Pancreas (tissue), 10 donors: ENCODE measurements at regions not wholly inside any gene's neighbourhood (a gene's known extent, or its start where the extent isn't known, plus 50 kb on each side); places are given as distances from the start of the nearest gene placed in this dataset.

Source experiments
- ATAC-seq, 4 donors: fragments of 200-7000 bp; cut with Tn5 transposase; one replicate each; pipeline versions ENCODE4 v1.8.0 to v1.9.1; 2020; ENCODE audit warnings: mild to moderate bottlenecking in 4 of 4, moderate library complexity in 4 of 4
- DNase-seq, 6 donors: peaks; one replicate each; pipeline ENCODE4 v3.0.0-alpha.2; 2020
- FAIRE-seq: peaks from 2 replicates; lab custom pipeline; 2012; peaks lifted over from hg19 to GRCh38; lab: Jason Lieb, UNC
- H3K27ac ChIP-seq, 4 donors: fragments of 200-600 bp; sonication (generic); 1 replicate in 3 of 4; 2 replicates in 1 of 4; pipeline versions ENCODE4 v1.5.0 to v1.8.0; 2020
- H3K27me3 ChIP-seq, 4 donors: fragments of 200-600 bp; one replicate each; pipeline ENCODE4 v1.8.0; 2021
- H3K36me3 ChIP-seq, 3 donors: fragments of 200-600 bp; sonication (generic) in 1 of 3; one replicate each; pipeline versions ENCODE4 v1.5.0 to v1.8.0; 2020 to 2021
- H3K4me1 ChIP-seq, 3 donors: fragments of 200-600 bp; one replicate each; pipeline ENCODE4 v1.8.0; 2021
- H3K4me3 ChIP-seq, 4 donors: fragments of 200-600 bp; sonication (generic) in 2 of 4; one replicate each; pipeline versions ENCODE4 v1.5.0 to v1.8.0; 2020 to 2021
- H3K9me3 ChIP-seq, 4 donors: fragments of 200-600 bp; one replicate each; pipeline ENCODE4 v1.8.0; 2021
- WGBS, 2 donors: extraction: QIAGEN DNeasy Blood & Tissue Kit; methylation state at CpG; one replicate each; pipeline ENCODE4 v1.1.7; 2013; 5-methylcytosine and 5-hydroxymethylcytosine counted together
- intact Hi-C, 3 donors: fragments of 100-400 bp; cut with DNase I; formaldehyde crosslinking; loops; one replicate each; pipeline versions ENCODE4 v1.11.1 to v1.14.2; 2022
- TF ChIP-seq, protein P1 (sequence below), 4 donors: fragments of 200-600 bp; sonication (generic) in 3 of 4; IDR thresholded peaks; one replicate each; pipeline versions ENCODE4 v1.5.0 to v1.8.0; 2021; ENCODE audit warnings: antibody characterized with exemption in 4 of 4
- donor health status: healthy with polysubstance abuse.
- donor health status: DM: no; HTN: no; CAD: no; lungs with moderate emphysema.
- donor health status: DM: no; HTN: no; CAD: no.
- donor health status: control.
- donor health status: control.
- donor health status: Bipolar disorder and iron deficiency.
- donor health status: DM: yes; HTN: yes; CAD: no.
- donor health status: DM: no; HTN: no; CAD: no.
- donor health status: DM: no; HTN: no; CAD: no.
- donor health status: DM: yes; HTN: yes; CAD: no.

DNA sequence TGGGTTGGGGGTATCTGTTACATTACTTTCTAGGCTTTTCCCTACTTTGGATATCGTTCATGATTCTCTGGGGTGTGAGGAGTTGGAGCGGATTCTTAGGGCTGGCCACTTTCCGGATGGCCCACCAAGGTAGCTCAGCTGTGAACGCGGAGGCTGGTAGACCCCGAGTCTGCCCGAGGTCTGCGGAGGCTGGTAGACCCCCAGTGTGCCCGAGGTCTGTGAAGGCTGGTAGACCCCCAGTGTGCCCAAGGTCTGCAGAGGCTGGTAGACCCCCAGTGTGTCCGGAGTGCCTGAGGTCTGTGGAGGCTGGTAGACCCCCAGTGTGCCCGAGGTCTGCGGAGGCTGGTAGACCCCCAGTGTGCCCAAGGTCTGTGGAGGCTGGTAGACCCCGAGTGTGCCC lies 99.2 kb upstream of the ZNF469 start:
- TF ChIP-seq, protein P1, sequence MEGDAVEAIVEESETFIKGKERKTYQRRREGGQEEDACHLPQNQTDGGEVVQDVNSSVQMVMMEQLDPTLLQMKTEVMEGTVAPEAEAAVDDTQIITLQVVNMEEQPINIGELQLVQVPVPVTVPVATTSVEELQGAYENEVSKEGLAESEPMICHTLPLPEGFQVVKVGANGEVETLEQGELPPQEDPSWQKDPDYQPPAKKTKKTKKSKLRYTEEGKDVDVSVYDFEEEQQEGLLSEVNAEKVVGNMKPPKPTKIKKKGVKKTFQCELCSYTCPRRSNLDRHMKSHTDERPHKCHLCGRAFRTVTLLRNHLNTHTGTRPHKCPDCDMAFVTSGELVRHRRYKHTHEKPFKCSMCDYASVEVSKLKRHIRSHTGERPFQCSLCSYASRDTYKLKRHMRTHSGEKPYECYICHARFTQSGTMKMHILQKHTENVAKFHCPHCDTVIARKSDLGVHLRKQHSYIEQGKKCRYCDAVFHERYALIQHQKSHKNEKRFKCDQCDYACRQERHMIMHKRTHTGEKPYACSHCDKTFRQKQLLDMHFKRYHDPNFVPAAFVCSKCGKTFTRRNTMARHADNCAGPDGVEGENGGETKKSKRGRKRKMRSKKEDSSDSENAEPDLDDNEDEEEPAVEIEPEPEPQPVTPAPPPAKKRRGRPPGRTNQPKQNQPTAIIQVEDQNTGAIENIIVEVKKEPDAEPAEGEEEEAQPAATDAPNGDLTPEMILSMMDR (IDR thresholded peaks at IDR 0.05), result no peak
- DNase-seq (no peak), FAIRE-seq (no peak), ATAC-seq (no peak)
- Histone ChIP-seq H3K9me3 (peaks cover 0 to 4% (median 0%) of the 10 kb centered on the region in 4 donors), H3K4me3 (no peak overlapping the region), H3K36me3 (no peaks in the 10 kb centered on the region), H3K27ac (no peak overlapping the region), H3K4me1 (no peaks in the 10 kb centered on the region), H3K27me3 (no peaks in the 10 kb centered on the region)
- intact Hi-C loops, result no loop called here
- WGBS, 2 donors, result 83 to 88% methylated on average over 12 to 13 of the region's 13 CpGs

DNA sequence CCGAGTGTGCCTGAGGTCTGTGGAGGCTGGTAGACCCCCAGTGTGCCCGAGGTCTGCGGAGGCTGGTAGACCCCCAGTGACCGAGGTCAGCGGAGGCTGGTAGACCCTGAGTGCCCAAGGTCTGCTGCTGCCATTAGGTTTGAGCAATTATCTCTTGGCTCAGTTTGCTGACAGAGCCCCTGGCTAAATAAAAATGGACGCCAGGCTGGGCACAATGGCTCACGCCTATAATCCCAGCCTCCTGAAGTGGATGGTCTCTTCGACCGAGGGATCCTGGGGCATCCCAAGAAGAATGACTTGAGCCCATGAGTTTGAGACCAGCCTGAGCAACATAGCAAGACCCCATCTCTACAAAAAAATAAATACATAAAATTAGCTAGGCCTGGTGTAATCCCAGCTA lies 98.7 kb upstream of the ZNF469 start:
- no peak overlapping the region for H3K27ac ChIP-seq
- no peak for ATAC-seq
- no peaks in the 10 kb centered on the region for H3K4me1 ChIP-seq
- 78 to 79% methylated on average over 9 of the region's 9 CpGs for WGBS, 2 donors
- TF ChIP-seq, protein P1 (IDR thresholded peaks at IDR 0.05), result no peak
- H3K4me3 ChIP-seq, result no peak overlapping the region
- DNase-seq, result no peak
- intact Hi-C loops, result no loop called here
- peaks cover 0 to 4% (median 0%) of the 10 kb centered on the region in 4 donors for H3K9me3 ChIP-seq
- no peaks in the 10 kb centered on the region for H3K36me3 ChIP-seq
- FAIRE-seq, result no peak
- H3K27me3 ChIP-seq, result no peaks in the 10 kb centered on the region

DNA sequence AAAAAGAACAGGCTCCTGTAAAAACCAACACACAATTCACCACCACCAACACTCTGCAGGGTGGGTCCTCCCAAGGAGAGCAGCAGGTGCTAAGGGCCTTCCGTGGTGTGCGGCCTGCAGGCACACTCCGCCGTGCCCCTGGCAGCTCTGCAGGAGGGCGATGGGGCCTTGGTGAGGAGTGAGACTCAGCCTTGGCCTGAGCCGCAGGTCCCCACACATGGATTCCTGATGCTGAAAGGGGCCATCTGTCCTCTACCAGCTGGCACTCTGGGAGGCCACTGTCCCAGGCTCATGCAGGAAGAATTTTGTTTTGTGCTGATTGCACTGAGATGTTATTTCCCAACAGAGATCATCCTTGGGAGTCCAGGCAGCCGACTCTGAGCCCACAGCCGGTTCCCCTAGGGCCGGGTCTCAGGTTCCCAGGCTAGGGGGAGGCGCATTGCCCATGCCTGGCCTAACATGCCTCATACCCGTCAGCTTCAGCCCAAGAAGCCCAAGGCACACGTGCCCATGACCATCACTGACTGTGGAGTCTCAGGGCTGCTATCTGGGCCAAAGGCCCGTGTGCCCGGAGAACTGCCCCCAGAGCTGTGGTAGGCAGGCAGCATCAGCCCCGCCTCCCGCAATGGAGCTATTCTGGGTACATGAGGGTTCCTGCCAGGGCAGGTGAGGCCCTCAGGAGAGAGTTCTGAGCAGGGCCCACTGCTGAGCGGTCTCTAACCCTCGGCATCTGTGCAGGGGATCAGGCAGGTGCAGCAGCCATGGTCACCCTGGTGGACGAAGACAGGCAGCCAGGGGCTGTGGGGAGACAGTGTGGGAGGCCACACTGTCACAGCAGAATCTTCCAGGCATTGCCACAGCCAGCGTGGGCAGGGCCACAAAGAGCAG lies 97.9 kb upstream of the ZNF469 start:
- no peak overlapping the region for H3K27ac ChIP-seq
- TF ChIP-seq, protein P1 (IDR thresholded peaks at IDR 0.05), result no peak
- ATAC-seq (no peak), DNase-seq (peak in 1 of 6 donors; percentile 39), FAIRE-seq (no peak)
- no peaks in the 10 kb centered on the region for H3K4me1 ChIP-seq
- WGBS, 2 donors, result 84 to 94% methylated on average over 20 of the region's 20 CpGs
- H3K27me3 ChIP-seq, result no peaks in the 10 kb centered on the region
- no peaks in the 10 kb centered on the region for H3K36me3 ChIP-seq
- intact Hi-C loops, result no loop called here
- H3K4me3 ChIP-seq, result no peak overlapping the region
- H3K9me3 ChIP-seq, result peaks cover 0 to 4% (median 0%) of the 10 kb centered on the region in 4 donors

DNA sequence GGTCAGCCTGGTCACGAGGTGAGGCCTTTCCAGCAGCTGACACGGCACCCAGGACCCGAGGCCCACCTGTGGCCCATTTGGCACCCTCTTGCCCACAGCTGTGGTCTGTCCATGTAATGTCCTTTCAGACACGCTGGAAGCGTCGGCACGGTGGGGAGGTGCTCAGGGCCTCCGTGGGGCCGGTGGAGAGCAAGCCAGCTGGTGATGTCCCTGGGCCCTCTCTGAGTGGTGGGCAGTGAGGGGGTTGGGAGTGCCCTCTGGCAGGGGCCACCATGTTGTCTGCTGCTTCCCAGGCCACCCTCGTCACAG lies 97.3 kb upstream of the ZNF469 start:
- ATAC-seq, result no peak
- Histone ChIP-seq H3K27me3 (no peaks in the 10 kb centered on the region), H3K4me3 (no peak overlapping the region), H3K27ac (no peak overlapping the region), H3K36me3 (no peaks in the 10 kb centered on the region), H3K9me3 (peaks cover 0 to 4% (median 0%) of the 10 kb centered on the region in 4 donors), H3K4me1 (no peaks in the 10 kb centered on the region)
- DNase-seq, result peak in 1 of 6 donors; percentile 54
- no peak for FAIRE-seq
- intact Hi-C loops, result no loop called here
- TF ChIP-seq, protein P1 (IDR thresholded peaks at IDR 0.05), result no peak
- 82 to 92% methylated on average over 9 to 10 of the region's 10 CpGs for WGBS, 2 donors

DNA sequence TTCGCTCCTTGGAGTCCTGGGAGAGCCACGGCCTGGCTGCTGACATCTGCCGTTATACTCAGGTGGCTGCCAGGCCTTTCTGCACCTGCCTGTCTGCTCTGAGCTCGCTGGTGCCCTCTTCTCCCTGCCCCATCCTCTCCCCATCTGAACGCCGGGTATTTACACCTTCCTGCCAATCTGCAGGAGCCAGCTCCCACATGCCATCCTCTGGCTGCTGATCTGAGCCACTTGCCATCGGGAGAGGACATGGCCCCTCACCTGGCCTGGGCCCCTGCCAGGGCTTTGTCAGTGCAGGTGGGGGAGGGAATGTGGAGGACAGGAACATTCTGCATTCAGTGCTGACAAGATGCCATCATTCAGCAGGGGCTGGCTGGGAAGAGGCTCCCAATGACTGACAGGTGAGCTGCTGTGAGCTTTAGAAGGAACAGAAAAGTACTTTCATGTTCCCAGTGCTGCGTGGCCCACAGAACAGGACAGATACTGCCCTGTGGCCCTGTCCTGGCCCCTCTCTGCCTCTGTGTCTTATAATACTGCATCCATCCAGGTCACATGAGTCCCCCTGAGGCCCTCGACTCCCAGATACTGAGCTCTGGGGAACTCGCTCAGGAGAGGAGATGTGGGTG lies 96.3 kb upstream of the ZNF469 start:
- Histone ChIP-seq H3K27ac (no peak overlapping the region), H3K4me1 (no peaks in the 10 kb centered on the region), H3K27me3 (no peaks in the 10 kb centered on the region), H3K9me3 (peaks cover 0 to 4% (median 0%) of the 10 kb centered on the region in 4 donors), H3K36me3 (no peaks in the 10 kb centered on the region), H3K4me3 (no peak overlapping the region)
- ATAC-seq (no peak), DNase-seq (peak in 1 of 6 donors; percentile 31), FAIRE-seq (no peak)
- TF ChIP-seq, protein P1 (IDR thresholded peaks at IDR 0.05), result no peak
- intact Hi-C loops, result no loop called here
- WGBS, 2 donors, result 76 to 85% methylated on average over 10 of the region's 10 CpGs
